ENCODE measurements at regions not wholly inside any gene's neighbourhood (a gene's known extent, or its start where the extent isn't known, plus 50 kb on each side); places are given as distances from the start of the nearest gene placed in this dataset.
"Not testable (repeated sequence)": the region's sequence is repeated elsewhere in the genome, so short reads cannot be mapped to it uniquely, and the experiment has no call there.

DNA sequence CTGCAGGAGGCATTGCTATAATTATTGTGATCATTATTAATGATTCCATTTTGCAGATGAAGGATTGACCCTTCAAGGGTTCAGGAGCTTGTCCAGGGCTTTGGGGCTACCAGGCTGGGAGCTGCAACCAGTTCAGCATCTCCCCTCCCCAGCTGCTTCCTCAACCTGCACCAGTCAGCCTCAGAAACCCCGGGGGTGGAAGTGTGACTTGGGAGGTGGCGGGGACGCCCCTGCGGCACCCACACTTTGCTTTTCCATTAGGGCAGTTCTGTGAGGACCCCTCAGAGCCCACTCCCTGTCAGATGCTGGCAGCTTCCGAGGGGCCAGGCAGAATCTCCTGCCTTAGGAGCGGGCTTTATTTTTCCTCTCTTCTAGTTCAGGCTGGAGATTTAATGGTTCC is 85.6 kb downstream of the OLFM1 start:
- no peak for DNase-seq

DNA sequence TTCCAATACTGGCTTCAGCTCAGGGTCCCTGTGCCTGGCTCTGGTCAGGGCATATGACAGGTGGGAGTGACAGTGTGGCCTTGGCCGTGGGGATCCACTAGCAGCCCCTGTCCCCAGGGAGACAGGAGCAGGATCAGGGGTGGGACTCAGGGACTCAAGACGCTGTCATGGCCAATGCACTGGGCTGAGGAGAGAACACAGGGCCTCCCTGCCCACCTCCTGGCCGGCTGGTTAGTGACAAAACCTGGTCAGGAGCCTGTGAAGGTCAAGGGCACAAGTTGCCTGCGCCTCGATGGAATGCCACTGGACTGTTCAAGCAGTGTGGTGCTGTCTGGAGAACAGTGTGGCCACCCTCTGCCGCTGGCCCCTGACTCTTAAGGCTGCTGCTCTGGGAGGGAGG is 86.8 kb downstream of the OLFM1 start:
- no peak for DNase-seq

DNA sequence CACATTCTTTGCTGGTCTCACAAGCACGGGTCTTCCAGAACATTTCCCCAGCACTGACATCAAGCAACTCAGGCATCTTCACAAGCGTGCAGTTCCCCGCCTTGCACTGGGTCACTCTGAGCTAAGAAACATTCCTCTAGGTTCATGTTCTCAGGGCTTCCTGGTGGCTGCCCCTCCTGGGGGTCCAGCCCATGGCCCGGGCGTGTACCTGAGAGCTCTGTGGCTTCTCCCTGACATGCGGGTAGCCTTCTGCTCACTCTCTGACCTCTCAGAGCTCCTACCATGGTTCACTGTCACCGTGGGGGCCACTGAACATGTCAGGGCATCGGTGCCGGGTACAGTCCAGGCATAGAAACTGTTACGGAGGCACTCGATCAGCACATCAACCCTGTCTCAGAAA is 87.5 kb downstream of the OLFM1 start:
- no peak for DNase-seq

DNA sequence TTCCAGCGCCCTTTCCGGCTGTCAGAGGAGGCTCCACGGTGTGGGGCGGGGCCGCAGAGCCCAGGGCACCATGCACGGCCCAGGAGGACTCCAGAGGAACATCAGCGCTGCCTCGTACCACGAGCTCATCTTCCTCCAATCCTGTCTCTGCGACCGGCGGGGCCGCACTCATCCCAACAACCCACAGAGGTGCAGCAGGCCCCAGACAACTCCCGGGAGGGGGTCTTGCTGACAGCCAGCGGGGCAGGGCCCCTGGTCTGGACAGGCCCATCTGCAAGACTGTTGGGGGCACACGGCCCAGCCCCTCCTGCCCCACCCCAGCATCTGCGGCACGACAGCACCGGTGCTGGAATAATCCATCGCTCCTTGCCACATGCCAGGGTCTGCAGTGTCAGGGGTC is 88.8 kb downstream of the OLFM1 start:
- DNase-seq: no peak

DNA sequence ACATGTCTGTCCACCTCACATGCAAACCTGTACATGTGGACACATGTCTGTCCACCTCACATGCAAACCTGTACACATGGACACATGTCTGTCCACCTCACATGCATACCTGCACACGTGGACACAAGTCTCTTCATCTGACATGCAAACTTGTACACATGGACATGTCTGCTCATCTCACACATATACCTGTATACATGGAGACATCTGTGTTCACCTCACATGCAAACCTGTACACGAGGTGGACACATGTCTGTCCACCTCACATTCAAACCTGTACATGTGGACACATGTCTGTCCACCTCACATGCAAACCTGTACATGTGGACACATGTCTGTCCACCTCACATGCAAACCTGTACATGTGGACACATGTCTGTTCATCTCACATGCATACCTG is 90.1 kb downstream of the OLFM1 start:
- DNase-seq: not testable (repeated sequence)

DNA sequence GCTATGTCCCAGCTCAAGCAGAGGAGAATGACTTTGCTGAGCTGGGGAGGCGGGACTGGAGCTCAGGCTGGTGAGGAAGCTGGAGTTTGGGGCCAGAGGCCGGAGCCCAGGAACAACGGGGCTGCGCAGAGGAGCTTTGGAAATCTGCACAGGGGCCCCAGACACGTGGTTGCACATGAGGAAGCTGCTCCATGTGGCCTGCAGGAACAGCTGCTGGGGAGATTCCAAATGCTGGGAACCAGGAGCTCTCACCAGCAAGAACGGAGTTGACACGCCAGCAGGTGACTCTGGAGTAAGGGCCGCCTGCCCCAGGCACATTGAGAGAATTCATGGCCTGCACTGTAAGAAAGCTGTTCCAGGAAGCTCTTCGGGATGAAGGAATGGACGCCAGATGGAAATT is 91.0 kb downstream of the OLFM1 start:
- DNase-seq: no peak

DNA sequence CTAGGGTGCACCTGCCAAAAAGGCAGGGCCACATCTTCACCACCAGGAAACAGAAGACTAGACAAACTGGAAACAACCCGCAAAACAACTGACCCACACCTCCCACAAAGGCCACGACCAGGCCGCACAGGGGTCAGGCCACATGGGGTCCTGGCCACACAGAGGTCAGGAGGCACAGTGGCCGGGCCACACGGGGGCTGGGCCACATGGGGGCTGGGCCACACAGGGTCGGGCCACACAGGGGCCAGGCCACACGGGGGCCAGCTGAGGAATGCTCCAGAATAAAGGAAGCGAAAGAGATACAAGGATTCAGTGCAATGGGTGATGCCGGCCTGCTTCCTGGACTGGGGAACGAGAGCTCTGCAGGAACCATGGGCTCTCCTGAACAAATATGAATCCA is 91.6 kb downstream of the OLFM1 start:
- DNase-seq: no peak

DNA sequence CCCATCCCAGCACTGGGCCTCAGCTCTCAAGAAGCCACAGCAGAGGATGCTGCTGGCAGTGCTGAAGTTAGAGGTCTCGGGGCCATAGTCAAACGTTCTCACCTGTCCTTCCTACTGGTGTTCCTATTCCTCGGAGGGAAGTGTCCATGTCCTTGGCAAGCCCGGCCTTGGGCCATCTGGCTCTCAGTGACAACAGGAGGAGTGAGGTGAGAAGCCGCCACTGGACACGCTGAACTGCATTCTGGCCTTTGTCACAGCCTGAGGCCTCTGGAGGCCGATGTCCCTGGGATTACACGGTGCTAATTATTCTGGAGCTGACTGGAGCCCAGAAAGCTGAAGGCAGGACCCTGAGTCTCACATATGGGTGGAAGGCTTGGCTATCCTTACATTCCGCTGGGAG is 92.5 kb downstream of the OLFM1 start:
- no peak for DNase-seq

DNA sequence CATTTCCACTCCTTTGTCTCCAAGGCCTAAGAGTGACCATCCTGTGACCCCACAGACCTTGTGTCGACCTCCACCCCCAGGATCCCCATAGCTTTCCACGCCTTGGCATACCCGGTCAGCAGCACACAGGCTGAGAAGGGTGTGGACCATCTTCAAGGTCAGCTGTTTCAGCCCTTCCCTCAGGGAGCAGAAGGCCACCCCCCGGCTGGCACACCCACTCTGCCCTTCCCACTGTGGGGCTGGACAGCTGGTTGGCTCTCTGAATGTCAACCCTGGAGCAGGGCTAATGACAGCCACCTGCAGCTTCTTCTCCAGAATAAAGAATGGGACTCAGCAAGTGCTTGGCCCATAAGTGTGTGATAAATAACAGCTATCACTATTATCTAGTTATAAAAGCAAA is 93.1 kb downstream of the OLFM1 start:
- no peak for DNase-seq

DNA sequence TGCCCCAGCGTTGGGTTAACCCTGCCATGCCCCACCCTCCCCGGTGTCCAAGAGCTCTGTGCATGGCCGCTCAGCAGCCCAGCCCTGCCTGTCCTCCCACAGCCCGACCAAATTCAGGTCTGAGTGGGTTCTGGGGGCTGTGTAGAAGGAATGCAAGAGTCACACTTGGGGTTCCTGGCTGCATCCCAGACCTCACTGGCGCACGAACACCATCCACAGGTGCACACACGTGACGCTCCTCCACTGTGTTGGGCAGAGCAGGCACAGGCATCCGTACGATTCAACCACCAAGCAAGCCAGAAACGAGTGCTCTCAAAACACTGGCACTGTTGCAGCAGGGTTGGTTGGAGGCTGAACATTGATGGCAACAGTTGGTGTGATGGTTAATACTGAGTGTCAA is 93.9 kb downstream of the OLFM1 start:
- DNase-seq: no peak

DNA sequence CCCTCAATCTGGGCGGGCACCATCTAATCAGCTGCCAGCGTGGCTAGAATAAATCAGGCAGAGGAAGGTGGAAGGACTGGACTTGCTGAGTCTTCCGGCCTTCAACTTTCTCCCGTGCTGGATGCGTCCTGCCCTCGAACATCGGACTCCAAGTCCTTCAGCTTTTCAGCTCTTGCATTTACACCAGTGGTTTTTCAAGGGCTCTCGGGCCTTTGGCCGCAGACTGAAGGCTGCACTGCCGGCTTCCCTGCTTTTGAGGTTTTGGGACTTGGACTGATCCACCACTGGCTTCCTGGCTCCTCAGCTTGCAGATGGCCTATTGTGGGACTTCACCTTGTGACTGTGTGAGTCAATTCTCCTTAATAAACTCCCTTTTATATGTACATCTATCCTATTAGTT is 94.4 kb downstream of the OLFM1 start:
- not testable (repeated sequence) for DNase-seq

DNA sequence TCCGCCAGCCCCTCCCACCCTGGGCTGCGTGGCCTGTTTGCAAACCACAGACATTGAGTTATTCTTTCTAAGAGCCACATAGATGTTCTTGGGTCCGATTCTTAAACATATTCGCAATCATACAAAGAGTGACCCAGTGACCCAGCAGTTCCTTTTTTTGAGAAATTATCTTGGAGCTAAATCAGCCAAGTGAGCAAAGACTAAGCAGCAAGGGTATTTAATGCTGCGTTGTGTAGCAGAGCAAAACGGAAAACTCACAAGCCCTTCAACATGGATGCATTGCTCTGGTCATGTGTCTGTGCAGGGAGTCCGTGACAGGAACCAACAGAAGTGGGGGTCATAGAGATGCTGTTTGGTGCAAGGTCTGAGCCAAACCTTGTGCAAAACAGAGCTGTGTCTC is 95.6 kb downstream of the OLFM1 start:
- DNase-seq: no peak

DNA sequence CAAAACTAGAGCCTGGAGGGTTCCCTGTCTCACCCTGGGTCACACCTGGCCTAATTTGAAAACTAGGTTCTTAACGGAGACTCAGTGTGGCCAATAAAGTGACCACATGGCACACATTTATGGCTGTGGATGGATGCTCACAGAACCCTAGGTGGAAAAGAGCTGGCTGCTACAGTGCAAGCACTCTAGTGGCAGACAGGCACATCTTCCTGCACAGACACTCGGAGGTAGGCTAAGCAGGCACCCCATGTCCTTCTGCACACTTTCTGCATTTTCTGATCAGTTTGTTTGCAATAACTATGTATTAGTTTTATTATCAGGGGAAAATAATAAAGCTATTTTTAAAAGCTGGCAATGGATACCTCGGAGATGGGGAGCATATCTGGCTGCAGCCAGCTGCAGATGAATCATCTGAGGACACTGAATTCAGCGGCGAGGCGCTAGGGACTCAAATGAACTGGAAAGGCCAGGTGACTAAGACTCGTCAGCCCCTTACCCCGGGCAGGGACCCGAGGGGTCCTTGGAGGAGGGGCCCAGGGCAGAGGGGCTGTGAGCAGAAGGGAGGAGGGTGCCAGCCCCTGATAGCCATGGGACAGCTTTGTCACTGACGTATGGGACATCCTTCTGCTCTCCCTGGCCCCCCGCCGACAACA is 96.2 kb downstream of the OLFM1 start:
- no peak for DNase-seq

DNA sequence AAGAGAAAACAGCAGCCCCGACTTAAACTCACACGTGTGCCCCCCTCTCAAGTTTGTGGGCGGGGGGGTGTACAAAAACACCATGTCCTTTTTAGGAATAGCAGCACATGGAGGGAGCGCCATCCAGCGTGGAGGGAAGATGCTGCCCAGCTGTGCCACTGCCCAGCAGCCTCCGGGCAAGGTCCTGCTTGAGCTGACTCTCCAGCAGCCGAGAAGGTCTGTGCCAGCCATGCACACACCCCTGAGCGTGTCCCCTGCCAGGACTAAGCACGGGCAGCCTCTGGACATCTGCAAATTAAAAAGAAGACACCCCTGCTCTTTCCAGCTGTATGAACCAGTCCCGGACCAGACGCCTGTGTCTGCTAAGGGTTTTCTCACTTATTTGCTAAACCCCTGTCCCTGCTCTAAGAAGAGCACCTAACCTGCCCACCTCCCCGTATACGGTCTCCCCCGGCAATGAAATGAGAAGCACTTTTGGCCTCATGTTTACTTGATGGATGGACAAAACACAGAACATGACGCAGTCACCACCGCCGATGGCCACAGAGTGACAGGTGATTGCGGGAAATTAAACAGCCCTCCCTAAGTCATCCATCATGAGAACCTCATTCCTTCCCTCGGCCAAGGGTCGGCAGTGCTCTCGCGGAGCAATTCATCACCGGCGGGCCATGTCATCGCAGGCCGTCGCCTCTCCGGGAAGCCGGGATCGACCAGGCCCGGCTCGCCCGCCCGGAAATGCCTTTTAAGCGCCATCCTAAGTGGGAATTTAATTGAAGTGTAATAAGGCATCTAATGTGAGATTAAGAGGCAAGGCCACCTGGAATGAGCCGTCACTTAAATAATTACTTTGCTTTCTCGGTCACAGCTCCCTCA is 96.9 kb downstream of the OLFM1 start:
- DNase-seq: no peak

DNA sequence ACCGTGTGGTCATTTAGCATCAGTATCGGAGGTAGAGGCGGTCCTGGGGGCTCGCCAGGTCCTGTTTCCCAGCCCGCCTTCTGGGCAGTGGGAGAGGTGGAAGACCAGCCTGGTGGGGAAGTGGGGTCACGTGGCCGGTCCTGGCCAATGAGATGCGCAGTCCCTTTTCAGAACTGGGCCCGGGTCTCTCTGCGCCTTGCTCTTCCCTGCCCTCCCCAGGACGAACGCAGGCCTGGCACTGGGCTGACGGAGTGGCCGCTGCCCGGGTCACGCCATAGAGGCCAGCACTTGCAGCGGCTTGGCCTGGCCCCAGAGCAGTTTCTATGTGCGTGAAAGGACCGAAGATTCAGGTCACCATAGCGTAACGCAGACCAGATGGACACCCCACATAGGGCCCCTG is 97.6 kb downstream of the OLFM1 start:
- DNase-seq: no peak

DNA sequence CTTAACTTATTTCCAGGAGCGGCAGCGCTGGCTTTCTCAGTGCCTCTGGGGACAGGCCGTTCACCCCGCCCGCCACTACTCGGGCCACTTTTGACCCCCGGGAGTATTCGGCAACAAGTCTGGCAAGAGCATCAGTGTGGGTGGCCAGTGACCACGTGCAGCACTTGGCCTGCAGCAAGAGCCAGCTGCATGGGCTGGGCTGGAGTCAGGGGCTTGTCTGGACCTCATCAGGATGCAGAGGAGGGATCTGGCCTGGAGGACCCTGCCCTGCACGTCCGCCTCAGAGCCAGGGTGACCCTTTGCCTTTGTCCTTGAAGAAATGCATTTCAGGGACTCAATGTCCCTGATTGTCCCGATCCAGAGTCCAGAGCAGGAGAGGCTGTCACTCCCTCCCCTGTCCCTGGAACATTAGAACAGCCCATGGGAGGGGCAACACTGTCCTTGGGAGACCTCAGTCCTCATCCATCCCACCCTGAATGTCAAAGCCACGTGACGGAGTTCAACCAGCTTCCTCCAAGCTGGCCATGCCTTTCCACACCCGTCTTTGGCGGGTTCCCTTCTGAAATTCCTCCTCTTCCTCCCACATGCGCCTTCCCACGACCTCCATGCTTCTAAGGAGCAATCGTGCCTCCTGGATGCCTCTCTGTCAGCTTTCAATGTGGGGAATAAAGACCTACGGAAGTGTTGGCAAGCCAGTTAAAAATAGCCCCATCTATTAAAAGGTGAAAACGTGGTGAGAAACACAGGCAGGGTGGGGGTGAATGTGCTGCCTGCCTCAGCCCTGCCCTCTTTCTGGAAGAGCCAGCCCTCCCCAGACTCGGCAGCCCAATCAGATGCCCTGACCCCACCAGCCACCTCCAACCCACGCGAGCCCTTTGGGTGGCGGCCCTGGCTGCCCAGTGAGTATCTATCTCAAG is 99.0 kb downstream of the OLFM1 start:
- DNase-seq: no peak

DNA sequence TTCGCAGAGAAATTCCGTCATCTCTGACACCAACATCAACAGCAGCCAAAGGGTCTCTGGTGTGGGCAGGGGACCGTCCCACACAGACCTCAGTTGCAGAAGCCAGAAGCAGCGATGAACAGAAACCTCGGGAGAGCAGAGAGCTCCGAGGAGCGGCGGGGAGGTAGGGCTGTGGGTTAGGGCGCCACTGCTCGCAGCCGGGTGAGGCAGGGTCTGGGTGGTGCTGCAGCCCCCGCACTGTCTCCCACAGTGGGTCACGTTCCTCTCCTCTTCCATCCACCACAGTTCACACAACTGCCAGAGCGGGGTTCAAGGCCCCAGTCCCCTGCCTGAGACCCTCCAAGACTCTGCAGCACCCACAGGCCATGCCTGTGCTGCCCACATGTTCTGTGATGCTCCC is 99.9 kb downstream of the OLFM1 start:
- no peak for DNase-seq

DNA sequence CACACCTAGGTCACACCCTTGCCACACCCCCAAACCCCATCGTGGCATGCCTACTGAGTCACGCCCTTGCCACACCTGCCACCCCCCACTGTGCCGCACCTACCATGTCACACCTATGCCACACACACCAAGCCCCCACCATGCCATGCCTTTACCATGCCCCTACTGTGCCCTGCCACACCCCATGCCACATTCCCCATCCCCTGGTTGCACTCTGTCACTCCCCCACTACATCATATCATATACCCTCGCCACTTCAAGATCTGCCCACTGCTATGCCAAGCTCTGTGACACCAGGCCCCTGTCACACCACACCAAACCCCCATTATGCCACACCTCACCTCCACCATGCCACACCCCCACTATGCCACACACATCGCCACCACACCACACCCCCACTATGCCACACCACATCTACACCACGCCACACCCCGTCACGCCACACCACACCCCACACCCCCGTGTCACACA is 101.2 kb downstream of the OLFM1 start:
- DNase-seq: no peak

DNA sequence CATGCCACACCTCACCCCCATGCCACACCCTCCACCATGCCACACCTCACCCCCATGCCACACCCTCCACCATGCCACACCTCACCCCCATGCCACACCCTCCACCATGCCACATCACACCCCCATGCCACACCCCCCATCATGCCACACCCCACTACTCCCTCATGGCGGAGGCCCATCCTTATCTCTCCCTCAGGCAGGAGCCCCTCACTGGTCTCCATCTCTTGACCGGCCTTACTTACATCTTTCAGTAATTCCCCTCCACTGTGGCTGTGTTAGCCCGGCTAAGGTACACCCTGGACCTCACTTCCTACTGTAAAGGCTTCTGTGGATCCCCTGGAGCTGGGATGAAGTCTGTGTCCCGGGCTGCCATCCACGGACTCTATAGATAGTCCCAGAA is 102.0 kb downstream of the OLFM1 start:
- DNase-seq: no peak

DNA sequence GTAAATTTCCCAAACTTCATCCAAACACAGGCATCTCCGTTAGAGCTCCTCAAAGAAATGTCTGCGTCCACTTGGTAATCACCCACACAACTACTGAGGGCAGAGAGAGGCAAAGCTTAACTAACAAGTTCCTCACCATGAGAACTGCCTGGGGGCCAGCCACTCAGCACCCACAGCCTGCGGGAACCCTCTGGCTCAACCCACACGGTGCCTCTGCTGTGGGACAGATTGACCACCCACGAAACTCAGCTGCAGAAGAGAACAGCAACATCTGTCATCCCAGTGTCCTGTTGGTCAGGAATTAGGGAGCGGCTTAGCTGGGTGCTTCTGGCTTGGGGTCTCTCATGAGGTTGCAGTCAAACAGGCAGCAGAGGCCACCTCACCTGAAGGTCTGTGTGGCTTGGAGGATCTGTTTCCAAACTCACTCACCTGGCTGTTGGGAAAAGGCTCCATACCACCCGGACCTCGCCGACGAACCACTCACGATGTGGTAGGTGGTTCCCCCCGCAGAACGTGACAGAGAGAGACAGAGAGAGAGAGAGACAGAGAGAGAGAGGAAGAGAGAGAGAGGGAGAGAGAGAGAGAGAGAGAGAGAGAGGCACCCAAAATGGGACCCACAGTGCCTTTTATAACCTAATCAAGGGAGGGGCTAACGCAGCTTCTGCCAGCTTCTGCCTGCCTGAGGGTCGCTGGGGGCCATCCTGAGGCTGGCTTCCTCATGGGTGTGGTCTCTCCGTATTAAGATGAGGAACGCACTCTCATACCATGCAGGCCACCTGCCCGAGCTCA is 103.5 kb downstream of the OLFM1 start:
- DNase-seq: no peak

DNA sequence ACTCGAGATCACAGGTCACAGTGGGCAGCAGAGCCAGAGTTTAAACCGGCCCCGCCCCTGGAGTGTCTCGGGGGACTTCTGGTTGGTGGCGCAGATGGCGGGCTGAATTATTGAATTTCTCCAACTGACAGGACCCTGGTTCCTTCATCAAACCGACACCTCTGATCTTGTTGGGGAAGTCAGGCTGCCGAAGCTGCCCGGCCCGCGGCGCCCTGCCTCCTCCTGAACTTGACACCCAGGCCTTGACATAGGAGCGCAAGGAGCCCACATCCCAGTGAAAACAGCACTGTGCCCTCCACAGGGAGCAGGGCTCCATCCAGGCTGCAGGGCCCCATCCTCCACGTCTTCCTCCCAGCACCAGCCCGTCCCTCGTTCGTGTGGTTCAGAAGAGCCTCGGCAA is 105.2 kb downstream of the OLFM1 start:
- no peak for DNase-seq

DNA sequence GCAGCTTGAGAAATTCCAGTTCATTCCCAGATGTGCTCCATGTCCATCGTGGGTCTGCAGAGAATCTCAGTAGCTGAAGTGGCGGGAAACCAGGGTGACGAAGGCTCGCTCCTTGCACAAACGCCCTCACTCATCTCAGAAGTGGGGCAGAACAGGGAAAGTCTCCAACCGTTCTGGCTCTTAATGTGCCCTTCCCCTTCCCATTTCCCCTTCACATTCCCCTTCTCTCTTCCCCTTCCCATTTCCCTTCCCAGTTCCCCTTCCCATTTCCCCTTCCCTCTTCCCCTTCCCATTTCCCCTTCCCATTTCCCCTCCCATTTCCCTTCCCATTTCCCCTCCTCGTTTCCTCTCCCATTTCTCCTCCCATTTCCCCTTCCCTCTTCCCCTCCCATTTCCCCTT is 108.5 kb downstream of the OLFM1 start:
- DNase-seq: not testable (repeated sequence)

DNA sequence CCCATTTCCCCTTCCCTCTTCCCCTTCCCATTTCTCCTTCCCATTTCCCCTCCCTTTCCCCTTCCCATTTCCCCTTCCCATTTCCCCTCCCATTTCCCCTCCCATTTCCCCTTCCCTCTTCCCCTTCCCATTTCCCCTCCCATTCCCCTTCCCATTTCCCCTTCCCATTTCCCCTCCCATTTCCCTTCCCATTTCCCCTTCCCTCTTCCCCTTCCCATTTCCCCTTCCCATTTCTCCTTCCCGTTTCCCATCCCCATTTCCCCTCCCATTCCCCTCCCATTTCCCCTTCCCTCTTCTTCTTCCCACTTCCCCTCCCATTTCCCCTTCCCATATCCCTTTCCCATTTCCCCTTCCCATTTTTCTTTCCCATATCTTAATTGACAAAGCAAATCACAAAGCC is 109.0 kb downstream of the OLFM1 start:
- DNase-seq: no peak
